Skin of body (tissue), 1 donor: ENCODE measurements at regions not wholly inside any gene's neighbourhood (a gene's known extent, or its start where the extent isn't known, plus 50 kb on each side); places are given as distances from the start of the nearest gene placed in this dataset.
"Not testable (repeated sequence)": the region's sequence is repeated elsewhere in the genome, so short reads cannot be mapped to it uniquely, and the experiment has no call there.

Source experiments
- DNase-seq: peaks from one replicate; lab custom pipeline; 2025; lab: John Stamatoyannopoulos, UW

DNA sequence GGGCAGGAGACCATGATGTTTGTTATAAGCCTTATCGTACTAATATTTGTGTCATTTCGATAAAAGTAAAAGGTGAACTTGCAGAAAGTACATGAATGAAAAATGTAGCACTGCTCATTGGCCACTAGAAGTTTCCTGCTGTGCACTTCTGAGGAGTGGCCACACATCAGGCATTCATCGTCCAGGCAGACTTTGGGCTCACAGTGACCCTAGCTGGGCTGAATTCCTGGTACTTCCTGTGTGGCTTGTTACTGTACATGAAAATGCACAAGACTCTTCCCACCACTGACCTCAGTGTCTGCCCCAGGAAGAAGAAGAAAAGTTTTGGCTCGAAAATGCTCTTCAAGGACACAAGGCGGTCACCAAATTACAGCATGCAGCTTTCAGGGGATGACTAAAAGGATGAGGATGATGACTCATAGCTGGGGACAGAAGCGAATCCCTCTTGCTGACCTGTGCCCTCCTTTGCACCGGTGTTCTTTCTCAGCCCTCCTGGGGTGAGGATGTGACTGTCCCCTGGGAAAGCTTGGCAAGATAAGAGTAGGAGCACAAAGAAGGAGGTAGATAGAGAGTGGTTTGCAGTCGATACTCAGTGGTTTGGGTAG, 252.4 kb upstream of the KAZN start:
- DNase-seq = no peak

DNA sequence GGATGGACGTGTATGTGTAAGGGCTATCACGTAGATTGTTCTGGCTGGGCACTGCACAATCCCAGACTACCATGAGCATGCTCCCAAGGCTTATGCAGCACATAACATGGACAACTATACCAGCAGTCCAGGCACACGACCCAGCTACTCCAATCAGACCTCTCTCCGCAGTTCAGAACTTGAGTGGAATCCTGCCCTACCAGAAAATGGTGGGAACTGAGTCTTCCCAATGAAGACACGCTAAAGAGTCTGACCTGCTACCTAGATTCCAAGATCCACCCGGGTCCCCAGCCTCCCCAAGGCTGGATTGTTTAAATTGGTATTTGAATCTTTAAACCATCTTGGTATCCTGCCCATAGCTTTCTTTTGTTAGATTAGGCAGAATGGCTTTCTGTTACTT, 251.3 kb upstream of the KAZN start:
- DNase-seq = no peak

DNA sequence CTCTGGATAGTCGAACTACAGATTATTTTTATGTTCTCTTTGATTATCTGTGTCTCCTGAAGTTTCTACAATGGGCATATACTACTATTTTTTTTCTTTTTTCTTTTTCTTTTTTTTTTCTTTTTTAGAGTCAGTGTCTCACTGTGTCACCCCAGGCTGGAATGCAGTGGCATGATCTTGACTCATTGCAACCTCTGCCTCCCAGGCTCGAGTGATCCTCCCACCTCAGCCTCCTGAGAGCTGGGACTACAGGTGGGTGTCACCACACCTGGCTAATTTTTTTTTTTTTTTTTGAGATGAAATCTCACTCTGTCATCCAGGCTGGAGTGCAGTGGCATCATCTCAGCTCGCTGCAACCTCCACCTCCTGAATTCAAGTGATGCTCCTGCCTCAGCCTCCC, 250.7 kb upstream of the KAZN start:
- no peak for DNase-seq

DNA sequence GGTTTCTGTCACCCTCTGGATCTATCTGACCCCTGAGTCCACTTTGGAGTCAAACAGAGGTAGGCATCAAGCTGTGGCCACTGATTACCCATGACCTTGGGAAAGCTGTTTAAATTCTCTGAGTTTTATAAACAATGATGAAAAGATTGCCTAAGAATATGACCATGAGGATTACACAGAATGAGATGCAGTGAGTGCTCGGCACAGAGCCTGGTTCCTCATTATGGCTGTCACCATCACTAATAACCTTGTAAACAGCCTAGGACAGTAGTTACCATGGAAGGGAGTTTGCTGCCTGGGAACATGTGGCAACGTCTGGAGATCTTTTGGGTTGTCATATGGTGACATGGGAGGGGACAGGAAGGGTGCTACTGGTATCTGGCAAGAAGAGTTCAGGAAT, 248.3 kb upstream of the KAZN start:
- no peak for DNase-seq

DNA sequence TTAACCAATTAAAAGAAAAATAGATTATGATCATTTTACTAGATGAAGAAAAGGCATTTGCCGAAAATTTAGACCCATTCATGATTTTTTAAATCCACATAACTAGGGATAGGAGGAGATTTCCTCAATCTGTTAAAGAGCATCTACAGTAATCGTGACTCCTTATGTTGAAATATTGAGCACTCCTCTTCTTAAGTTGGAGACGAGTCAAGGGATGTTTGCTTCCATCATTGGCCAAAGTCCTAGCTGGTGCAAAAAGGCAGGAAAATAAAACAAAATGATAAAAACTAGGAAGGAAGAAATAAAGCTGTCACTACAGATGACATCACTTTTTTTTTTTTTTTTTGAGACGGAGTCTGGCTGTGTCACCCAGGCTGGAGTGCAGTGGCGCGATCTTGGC, 245.6 kb upstream of the KAZN start:
- DNase-seq = no peak

DNA sequence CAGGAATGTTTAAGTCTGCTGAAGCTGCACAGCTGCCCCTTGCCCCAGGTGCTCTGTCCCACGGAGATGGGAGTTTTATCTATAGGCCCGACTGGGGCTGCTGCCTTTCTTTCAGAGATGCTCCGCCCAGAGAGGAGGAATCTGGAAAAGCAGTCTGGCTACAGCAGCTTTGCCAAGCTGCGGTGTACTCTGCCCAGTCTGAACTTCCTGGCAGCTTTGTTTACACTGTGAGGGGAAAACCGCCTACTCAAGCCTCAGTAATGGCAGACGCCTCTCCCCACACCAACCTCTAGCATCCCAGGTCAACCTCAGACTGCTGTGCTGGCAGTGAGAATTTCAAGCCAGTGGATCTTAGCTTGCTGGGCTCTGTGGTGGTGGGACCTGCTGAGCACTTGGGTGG, 237.5 kb upstream of the KAZN start:
- DNase-seq = not testable (repeated sequence)

DNA sequence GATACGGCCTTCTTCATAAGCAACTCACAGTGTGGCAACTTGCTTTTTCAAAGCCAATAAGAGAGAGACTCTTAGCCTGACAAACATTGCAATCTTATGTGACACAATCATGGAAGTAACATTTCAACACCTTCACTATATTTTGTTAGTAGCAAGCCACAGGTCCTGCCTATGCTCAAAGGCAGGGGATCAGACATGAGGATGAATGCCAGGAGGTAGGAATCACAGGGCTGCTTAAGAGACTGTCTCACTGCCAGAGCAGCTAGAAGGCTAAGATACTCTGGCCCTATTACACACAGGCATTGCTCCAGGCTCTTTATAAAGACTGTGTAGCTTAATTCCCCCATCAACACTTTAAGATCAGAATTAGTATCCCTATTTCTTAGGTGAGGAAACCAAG, 236.2 kb upstream of the KAZN start:
- no peak for DNase-seq

DNA sequence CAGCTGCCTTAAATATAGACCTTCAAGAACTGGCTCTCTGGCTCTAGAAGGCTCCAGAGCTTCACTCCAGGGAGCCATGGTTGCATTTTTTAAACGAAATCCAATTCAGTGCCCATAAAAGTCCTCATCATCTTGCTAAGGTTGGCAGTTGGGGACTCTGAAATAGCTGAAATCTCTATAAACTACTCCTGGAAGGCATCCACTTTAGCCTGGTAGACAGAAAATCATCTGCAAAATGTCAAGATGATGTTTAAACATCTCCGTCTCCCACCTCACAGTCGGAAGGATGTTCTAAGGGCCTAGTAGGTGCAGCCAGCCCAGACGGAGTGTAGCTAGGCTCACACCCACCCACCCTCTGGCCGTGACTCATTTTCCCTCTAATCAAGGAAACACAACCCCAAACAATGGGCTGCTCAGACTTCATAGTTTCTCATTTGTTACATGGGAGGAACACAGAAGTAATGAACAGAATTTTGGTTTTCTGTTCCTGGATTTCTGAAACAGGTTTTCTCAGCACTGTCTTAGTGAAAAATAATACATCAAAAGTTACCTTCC, 235.4 kb upstream of the KAZN start:
- DNase-seq = no peak

DNA sequence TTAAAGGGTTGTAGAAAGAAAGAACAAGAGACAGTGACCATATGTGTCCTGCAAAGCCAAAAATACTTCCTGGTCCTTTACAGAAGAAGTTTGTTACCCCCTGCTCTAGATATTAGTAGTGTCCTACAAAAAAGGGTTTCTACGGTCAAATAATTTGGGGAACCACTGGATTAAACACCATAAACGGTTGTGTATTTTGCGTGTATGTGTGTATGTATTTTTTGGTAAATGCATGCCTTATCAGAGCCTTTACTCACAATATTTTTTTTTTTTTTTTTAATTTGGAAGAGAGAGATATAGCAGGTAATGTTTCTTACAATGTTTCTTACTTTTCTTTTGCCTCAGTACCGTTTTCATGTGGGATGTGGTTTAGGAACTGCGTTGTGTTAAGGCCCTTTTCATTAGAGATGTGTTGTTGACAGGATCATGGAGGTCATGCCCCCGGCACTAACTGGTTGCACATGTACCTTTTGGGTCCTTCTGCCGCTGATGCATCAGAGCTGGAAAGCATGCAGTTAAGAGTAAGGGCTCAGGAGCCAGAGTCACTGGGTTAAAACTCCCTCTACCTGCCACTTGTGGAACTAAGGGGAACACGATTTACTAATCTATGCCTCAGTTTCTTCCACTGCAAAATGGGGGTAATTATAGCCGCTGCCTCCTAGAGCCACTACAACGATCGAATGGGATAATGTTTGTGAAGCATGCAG, 234.6 kb upstream of the KAZN start:
- no peak for DNase-seq

DNA sequence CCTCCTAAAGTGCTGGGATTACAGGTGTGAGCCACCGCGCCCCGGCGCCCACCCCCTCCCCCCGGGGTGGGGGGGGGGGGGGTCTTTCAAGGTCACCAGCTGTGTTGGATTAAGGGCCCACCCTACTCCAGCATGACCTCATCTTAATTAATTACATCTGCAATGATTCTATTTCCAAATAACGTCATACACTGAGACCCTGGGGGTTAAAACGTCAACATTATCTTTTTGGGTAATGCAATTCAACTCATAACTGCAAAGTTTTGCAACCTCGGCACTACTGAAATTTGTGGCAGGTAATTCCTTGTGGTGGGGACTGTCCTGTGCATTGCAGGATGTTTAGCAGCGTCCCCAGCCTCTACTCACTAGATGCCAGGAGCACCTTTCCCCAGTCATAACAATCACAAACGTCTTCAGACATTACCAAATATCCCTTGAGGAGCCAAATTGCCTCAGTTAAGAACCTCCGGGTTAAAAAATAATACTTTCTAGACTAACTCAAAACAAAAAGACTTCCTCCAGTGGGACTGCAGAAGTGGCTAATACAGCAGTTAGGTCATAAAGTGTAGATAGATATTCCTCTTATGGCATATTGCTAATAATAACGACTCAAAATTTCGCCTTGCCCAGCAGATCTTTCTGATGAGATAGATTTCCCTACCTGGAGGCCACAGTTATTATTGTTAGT, 233.0 kb upstream of the KAZN start:
- peak; percentile 67 for DNase-seq

DNA sequence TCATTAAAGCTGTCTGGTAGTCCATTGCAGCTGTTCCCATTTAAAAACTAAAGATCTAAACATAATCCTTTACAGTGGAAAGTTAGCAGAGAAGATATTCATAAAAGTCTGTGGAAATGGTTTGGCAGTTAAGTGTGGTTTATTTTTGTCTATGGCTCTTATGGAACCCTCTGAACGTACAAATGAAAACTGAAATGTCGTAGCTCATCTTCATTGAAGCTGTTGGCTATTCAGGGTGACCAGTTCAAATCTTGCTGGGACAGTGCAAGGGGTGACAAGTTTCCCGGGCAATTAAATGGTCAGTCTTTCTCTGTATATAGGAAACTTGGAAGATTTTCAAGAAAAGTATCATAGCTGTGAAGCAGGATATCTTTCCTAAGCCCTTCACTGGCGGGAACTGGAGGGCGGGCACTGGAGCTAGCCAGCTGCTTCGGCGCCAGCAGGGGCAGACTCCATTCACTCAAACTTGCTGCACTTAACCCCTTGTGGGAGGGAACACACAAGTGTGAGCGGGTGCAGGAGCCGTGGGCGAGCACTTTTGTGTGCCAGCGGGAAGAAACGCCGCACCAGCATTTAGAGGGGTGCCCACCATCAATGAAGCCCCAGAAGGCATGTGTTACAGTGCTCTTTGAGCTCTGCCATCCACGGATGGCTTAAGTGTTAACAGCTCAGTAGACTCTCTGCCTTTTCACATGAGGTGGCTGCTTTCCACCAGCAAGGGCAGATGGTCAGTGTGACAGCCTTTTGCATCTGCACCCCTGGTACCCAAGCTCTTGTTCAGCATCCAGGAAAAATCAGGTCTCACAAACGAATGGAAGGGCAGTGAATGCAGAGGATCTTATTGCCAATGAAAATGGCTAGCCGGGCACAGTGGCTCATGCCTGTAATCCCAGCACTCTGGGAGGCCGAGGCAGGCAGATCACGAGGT, 232.1 kb upstream of the KAZN start:
- peak; percentile 75 for DNase-seq

DNA sequence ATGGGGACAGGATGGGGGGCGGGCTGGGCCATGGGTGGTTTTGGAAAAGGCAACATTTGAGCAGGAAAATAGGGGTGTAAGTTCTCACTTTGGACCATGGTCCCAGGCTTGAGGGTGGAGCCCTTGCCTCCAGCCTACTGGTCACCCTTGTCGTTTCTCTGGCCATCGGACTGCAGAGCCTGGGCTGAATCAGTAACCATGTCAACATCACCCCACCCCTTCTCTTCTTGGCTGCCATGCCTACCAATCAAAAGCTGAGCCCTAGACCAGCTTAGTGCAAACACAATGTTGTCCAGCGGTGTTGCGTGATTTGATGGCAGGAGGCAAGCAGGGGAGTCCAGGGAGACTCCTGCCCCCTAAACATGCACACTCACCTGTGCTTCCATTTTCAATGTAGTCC, 231.0 kb upstream of the KAZN start:
- no peak for DNase-seq

DNA sequence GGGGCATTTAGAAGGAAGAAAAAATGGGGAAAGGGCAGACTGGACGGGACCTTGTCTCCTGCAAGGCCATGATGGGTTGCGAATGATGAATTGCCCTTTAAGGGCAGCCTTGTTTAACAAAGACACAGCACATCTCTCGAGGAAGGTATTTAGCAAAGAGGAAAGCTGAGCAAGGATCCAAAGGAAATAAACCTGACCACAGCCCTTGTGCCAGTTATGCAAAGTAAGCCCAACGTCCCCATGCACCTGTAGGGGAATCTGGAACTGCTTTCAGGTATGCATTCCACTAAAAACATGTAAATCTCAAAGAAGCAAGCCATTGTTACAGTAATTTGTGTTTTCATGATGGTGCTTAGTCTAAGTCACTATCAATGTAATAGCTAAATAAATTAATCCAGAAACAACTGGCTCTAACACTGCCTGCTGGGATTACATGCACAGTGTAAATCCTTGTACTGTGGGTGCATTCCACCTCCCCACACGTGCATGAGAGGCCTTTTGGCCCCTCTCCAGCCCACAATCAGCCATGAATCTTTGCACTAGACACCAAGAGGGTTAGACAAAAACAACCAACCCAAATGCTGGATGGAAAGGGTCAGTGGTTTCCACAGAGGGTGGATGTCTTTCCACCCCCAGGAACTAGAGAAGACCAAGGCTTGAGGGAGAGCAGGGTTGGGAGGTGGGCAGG, 228.8 kb upstream of the KAZN start:
- DNase-seq = no peak

DNA sequence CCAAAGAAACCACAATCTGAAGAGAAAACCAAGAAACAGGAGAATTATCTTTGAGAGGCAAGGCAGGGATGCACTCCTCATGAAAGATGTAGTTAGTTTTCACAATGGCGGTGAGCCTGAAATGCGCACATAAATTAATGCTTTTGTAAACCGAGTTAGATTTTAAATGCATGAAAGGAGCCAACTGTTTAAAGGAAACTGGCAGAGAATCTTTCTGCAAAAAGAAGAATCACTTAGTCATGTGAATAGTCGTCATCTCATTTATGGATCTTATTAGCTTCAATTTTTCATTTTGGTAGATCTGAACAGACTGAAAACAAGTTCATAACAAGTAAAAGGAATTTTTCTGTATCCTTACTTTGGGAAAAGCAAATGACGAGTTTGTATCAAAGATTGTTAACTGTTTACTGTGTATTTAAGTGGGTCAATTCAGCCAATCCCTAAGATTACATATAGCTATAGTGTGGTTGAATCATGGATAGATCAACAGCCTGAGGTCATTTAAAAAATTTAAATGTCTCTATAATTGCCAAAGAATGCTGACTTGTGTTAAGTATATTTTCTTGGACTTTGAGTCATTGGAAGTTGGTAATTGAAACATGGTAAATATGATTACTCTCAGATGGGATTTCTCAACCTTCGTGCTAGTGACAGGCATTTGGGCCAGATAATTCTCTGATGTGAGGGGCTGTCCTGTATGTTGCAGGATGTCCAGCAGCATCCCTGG, 226.6 kb upstream of the KAZN start:
- DNase-seq = peak; percentile 41

DNA sequence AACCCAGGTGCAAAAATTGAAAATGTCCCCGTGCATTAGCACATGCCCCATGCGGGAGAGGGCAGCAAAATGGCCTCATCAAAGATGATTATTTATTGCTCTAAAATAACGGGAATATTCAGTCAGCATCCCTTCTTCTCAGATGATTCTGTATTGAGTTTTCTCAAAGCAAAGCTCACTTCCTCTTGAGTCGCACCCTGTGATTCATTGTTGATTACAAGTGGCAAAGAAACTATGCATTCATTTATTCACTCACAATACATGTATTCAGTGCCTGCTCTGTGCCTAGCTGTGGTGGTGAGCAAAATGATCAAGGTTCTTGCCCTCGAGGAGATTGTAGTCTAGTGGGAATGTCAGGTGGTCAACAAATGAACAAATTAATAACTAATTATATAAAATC, 226.0 kb upstream of the KAZN start:
- DNase-seq = no peak

DNA sequence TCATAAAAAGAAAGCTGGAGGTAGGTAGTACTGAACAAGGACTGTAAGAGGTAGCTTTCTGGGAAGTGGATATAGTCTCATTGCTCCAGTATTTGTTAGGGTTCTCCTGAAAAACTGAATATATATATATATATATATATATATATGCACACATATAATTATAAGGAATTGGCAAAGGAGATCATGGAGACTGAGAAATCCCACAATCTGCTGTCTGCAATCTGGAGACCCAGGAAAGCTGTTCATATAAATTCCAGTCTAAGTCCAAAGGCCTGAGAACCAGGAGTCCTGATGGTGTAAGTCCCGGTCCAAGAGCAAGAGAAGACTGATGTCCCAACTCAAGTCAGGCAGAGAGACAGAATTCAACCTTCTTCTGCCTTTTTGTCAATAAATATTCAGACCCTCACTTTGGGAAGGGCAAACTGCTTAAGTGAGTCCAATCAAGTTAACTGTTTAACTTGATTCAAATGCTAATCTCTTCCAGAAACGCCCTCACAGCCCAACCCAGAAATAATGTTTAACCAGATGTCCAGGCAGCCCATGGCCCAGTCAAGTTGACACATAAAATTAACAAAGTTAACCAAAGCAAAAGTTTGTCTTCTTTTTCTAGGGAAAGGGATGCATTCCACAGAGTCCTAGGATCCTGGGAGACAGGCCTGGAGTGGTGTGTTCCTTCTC, 225.3 kb upstream of the KAZN start:
- DNase-seq = no peak

DNA sequence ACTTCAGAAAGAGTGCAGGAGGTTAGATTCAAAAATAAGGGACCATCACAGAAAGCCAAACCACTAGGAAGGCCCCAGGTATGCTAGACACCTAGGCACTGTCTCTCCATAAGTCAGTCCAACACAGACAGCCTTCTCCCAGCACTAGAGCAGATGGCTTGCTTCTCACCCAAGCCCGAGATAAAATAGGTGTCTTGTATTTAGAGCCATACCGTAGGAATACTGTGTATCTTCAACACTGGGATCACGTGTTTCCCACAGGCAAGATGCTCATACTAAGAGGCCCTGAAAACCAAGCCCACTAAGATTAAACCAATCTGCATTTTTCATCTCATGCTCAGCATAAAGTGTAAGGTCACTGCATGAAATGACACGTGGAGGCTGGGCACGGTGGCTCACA, 223.3 kb upstream of the KAZN start:
- DNase-seq = no peak

DNA sequence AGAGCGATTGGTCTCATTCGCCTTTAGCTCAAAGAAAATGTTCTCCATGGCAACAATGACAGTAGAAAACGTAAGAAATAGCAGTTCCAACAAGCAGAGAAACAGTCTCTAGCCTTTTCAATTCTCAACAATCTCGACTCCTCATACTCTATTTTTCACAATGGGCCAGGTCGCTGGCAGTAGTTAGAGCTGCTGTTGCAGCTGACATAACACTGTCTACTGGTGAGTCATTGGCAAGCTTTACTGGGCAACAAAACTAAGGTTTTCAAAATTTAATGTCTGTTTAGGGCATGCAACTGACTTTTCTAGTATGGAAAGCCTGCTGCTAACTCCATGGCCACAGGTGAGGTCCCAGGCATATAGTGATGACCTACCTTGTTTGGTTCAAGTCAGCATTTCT, 221.1 kb upstream of the KAZN start:
- no peak for DNase-seq

DNA sequence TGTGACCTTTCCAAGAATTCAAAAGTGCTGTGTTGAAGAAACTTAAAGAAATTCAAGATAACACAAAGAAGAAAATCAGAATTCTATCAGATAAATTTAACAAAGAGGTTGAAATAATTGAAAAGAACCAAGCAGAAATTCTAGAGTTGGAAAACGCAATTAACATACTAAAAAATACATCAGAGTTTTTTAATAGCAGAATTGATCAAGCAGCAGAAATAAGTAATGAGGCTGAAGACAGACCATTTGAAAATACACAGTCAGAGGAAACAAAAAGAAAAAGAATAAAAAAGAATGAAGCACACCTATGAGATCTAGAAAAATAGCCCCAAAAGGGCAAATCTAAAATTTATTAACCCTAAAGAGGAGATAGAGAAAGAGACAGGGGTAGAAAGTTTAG, 218.1 kb upstream of the KAZN start:
- no peak for DNase-seq

DNA sequence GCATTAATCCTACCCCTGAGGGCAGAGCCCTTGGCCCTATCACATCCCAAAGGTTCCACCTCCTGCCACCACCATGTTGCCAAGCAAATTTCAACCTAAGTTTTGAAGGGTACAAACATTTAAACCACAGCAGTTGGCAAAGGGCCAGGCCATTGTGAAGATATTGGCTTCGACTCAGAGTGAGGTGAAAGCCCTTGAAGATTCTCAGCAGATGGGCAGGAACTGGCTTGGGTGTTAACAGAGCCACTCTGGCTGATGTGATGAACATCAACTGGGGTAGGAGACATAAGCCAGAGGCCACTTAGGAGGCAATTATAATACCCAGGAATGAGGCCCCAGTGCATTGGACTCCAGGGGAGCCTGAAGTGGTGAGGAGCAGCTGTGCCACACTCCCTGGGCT, 207.7 kb upstream of the KAZN start:
- DNase-seq = no peak
